Upper lobe of left lung (tissue), 6 donors: ENCODE measurements at regions not wholly inside any gene's neighbourhood (a gene's known extent, or its start where the extent isn't known, plus 50 kb on each side); places are given as distances from the start of the nearest gene placed in this dataset.

ENCODE experiments used
- ATAC-seq, 2 donors: fragments of 200-7000 bp; cut with Tn5 transposase; one replicate each; pipeline ENCODE4 v1.9.1; 2022; ENCODE audit warnings: mild to moderate bottlenecking in 2 of 2, moderate library complexity in 2 of 2; ENCODE audit not compliant: low FRiP score in 2 of 2
- DNase-seq, 2 donors: peaks; one replicate each; pipeline ENCODE4 v3.0.0-alpha.2; 2019 to 2020
- H3K27ac ChIP-seq, 4 donors: fragments of 200-600 bp; sonication (generic); one replicate each; pipeline ENCODE4 v1.5.1; 2016 to 2019
- H3K27me3 ChIP-seq, 4 donors: fragments of 200-600 bp; sonication (generic); one replicate each; pipeline ENCODE4 v1.5.1; 2017 to 2019
- H3K36me3 ChIP-seq, 4 donors: fragments of 200-600 bp; sonication (generic); one replicate each; pipeline ENCODE4 v1.5.1; 2016 to 2019
- H3K4me1 ChIP-seq, 4 donors: fragments of 200-600 bp; sonication (generic); one replicate each; pipeline ENCODE4 v1.5.1; 2018 to 2019
- H3K4me3 ChIP-seq, 4 donors: fragments of 200-600 bp; sonication (generic); one replicate each; pipeline ENCODE4 v1.5.1; 2017 to 2019; ENCODE audit warnings: mild to moderate bottlenecking in 2 of 4, moderate library complexity in 1 of 4
- H3K9me3 ChIP-seq, 4 donors: fragments of 200-600 bp; sonication (generic); one replicate each; pipeline ENCODE4 v1.5.1; 2018 to 2019
- EP300 ChIP-seq, 4 donors: sonication (generic); formaldehyde crosslinking; IDR thresholded peaks; one replicate each; pipeline ENCODE4 v1.5.1; 2017; ENCODE audit warnings: antibody characterized with exemption in 4 of 4, control low read depth in 2 of 4
- POLR2A ChIP-seq, 4 donors: fragments of 450-650 bp; IDR thresholded peaks; one replicate each; pipeline ENCODE4 v1.5.1; 2016 to 2017; ENCODE audit warnings: antibody characterized with exemption in 4 of 4, mild to moderate bottlenecking in 2 of 4
- POLR2AphosphoS5 ChIP-seq, 2 donors: sonication (generic); formaldehyde crosslinking; IDR thresholded peaks; one replicate each; pipeline ENCODE4 v1.5.1; 2017; ENCODE audit warnings: antibody characterized with exemption in 2 of 2
- WGBS, 2 donors: methylation state at CpG; one replicate each; pipeline ENCODE4 v1.1.5; 2017 to 2018; 5-methylcytosine and 5-hydroxymethylcytosine counted together
- TF ChIP-seq, protein P1 (sequence below), 6 experiments: fragments of 450-650 bp in 4 of 6; fragments of 200-600 bp in 2 of 6; sonication (generic) in 2 of 6; IDR thresholded peaks; one replicate each; pipeline ENCODE4 v1.5.1; 2016 to 2019; ENCODE audit warnings: antibody characterized with exemption in 6 of 6
- donor health status: DM: no; HTN: no; CAD: no; lungs with moderate emphysema.
- donor health status: DM: no; HTN: yes; CAD: no; lungs with severe emphysema.

GRCh38 chr17:53574038-53574437, 248.7 kb upstream of the KIF2B start:
- Histone ChIP-seq H3K4me3 (no peak overlapping the region), H3K4me1 (no peaks in the 10 kb centered on the region), H3K27ac (no peak overlapping the region), H3K27me3 (no peaks in the 10 kb centered on the region), H3K9me3 (no peaks in the 10 kb centered on the region), H3K36me3 (no peaks in the 10 kb centered on the region)
- ATAC-seq: no peak
- TF ChIP-seq, protein P1, sequence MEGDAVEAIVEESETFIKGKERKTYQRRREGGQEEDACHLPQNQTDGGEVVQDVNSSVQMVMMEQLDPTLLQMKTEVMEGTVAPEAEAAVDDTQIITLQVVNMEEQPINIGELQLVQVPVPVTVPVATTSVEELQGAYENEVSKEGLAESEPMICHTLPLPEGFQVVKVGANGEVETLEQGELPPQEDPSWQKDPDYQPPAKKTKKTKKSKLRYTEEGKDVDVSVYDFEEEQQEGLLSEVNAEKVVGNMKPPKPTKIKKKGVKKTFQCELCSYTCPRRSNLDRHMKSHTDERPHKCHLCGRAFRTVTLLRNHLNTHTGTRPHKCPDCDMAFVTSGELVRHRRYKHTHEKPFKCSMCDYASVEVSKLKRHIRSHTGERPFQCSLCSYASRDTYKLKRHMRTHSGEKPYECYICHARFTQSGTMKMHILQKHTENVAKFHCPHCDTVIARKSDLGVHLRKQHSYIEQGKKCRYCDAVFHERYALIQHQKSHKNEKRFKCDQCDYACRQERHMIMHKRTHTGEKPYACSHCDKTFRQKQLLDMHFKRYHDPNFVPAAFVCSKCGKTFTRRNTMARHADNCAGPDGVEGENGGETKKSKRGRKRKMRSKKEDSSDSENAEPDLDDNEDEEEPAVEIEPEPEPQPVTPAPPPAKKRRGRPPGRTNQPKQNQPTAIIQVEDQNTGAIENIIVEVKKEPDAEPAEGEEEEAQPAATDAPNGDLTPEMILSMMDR (IDR thresholded peaks at IDR 0.05): no peak
- TF ChIP-seq EP300 (IDR thresholded peaks at IDR 0.05): no peak
- no peak for TF ChIP-seq POLR2AphosphoS5 (IDR thresholded peaks at IDR 0.05)
- no peak for TF ChIP-seq POLR2A (IDR thresholded peaks at IDR 0.05)
- DNase-seq: no peak
- WGBS, 2 donors: 91 to 96% methylated on average over 2 of the region's 2 CpGs

DNA sequence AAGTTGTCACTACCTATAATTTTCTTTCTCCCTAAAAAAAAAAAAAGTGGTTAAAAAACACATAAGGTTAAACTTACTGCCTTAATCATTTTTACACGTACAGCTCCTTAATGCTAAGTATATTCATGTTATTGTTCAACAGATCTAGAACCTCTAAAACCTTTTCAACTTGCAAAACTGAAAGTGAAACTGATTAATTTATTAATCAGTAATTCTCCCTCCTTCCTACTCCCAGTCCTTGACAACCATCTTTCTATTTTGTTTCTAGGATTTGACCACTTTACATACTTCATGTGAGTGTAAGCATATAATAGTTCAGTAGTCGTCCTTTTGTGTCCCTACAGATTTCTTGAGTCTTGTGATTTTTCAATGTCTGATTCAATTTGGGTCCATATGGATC, 251.4 kb upstream of the KIF2B start:
- no peak overlapping the region for H3K27ac ChIP-seq
- H3K27me3 ChIP-seq: no peaks in the 10 kb centered on the region
- DNase-seq: no peak
- no peaks in the 10 kb centered on the region for H3K4me1 ChIP-seq
- ATAC-seq: no peak
- H3K4me3 ChIP-seq: no peak overlapping the region
- WGBS, 2 donors: 49 to 52% methylated on average over 2 of the region's 2 CpGs
- TF ChIP-seq POLR2A (IDR thresholded peaks at IDR 0.05) (no peak), POLR2AphosphoS5 (IDR thresholded peaks at IDR 0.05) (no peak), EP300 (IDR thresholded peaks at IDR 0.05) (no peak)
- TF ChIP-seq, protein P1 (IDR thresholded peaks at IDR 0.05): no peak
- no peaks in the 10 kb centered on the region for H3K9me3 ChIP-seq
- H3K36me3 ChIP-seq: no peaks in the 10 kb centered on the region

- ATAC-seq: no peak
Measured at GRCh38 chr17:53570731-53571130, 252.0 kb upstream of the KIF2B start.

DNA sequence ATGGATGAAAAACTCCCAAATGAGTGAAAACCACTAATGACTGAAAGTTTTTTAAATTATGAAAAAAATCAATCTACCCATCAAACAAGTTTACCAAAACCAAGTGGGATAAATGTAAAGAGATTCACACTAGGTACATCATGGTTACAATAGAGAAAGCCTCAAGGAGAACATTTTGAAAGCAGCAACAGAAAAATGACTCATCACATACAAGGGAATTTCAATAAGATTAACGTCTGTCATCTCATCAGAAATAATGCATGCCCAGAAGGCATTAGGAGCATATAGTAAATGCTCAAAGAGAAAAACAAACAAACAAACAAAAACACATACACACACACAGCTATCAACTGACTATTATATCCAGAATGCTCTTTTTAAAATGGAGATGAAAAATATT, 261.8 kb upstream of the KIF2B start:
- DNase-seq (no peak), ATAC-seq (no peak)
- Histone ChIP-seq H3K36me3 (no peaks in the 10 kb centered on the region), H3K27me3 (no peaks in the 10 kb centered on the region), H3K27ac (no peak overlapping the region), H3K4me3 (no peak overlapping the region), H3K4me1 (no peaks in the 10 kb centered on the region), H3K9me3 (peaks cover 0 to 4% (median 0%) of the 10 kb centered on the region in 4 donors)
- 33 to 70% methylated on average over 1 of the region's 1 CpG for WGBS, 2 donors
- TF ChIP-seq POLR2AphosphoS5 (IDR thresholded peaks at IDR 0.05) (no peak), POLR2A (IDR thresholded peaks at IDR 0.05) (no peak), EP300 (IDR thresholded peaks at IDR 0.05) (no peak)
- TF ChIP-seq, protein P1 (IDR thresholded peaks at IDR 0.05): no peak

More at GRCh38 chr17:53570731-53571130, 252.0 kb upstream of the KIF2B start:
- TF ChIP-seq POLR2AphosphoS5 (IDR thresholded peaks at IDR 0.05) (no peak), POLR2A (IDR thresholded peaks at IDR 0.05) (no peak), EP300 (IDR thresholded peaks at IDR 0.05) (no peak)
- TF ChIP-seq, protein P1 (IDR thresholded peaks at IDR 0.05): no peak
- no peaks in the 10 kb centered on the region for H3K27me3 ChIP-seq
- DNase-seq: no peak
- H3K9me3 ChIP-seq: no peaks in the 10 kb centered on the region
- no peaks in the 10 kb centered on the region for H3K36me3 ChIP-seq
- no peak overlapping the region for H3K27ac ChIP-seq
- H3K4me1 ChIP-seq: no peaks in the 10 kb centered on the region
- H3K4me3 ChIP-seq: no peak overlapping the region

DNA sequence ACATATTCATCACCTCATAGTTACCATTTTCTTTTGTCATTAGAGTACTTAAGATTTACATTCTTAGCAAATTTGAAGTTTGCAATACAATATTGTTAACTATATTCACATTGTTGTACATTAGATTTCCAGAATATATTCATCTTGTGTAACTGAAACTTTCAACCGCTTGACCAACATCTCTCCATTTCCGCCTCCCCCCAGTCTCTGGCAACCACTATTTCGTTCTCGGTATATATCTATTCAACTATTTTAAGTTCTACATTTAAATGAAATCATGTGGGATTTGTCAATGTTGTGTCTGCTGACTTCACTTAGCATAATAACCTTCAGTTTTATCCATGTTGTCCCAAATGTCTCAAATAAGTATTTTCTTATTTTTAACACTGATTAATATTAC, 274.5 kb upstream of the KIF2B start:
- H3K27ac ChIP-seq: no peak overlapping the region
- TF ChIP-seq EP300 (IDR thresholded peaks at IDR 0.05) (no peak), POLR2AphosphoS5 (IDR thresholded peaks at IDR 0.05) (no peak)
- TF ChIP-seq, protein P1 (IDR thresholded peaks at IDR 0.05): no peak
- DNase-seq (no peak), ATAC-seq (no peak)
- whole genome bisulfite sequencing, 2 donors: 96 to 98% methylated on average over 4 of the region's 4 CpGs
- H3K27me3 ChIP-seq: no peaks in the 10 kb centered on the region
- H3K36me3 ChIP-seq: no peaks in the 10 kb centered on the region
- H3K4me1 ChIP-seq: no peaks in the 10 kb centered on the region
- no peaks in the 10 kb centered on the region for H3K9me3 ChIP-seq
- no peak overlapping the region for H3K4me3 ChIP-seq
